HepG2 (cell line): ENCODE measurements at regions not wholly inside any gene's neighbourhood (a gene's known extent, or its start where the extent isn't known, plus 50 kb on each side); places are given as distances from the start of the nearest gene placed in this dataset.

Experiments used
- ATM ChIP-seq: fragments of 450-650 bp; IDR thresholded peaks from 2 replicates; pipeline ENCODE4 v1.7.1; 2017; ENCODE audit warnings: mild to moderate bottlenecking, borderline replicate concordance
- TF ChIP-seq, protein P1 (sequence below), 2 experiments: sonication (generic) in 1 of 2; formaldehyde crosslinking in 1 of 2; IDR thresholded peaks; 2 replicates each; pipeline versions ENCODE4 v1.5.1 to v1.6.1; 2011 to 2020; ENCODE audit warnings: borderline replicate concordance in 1 of 2, low read depth in 1 of 2, low read length in 1 of 2, mild to moderate bottlenecking in 1 of 2, missing genetic modification reagents in 1 of 2, moderate library complexity in 1 of 2
- TF ChIP-seq, protein P2 (sequence below): sonication (generic); formaldehyde crosslinking; IDR thresholded peaks from 2 replicates; pipeline ENCODE4 v1.5.0; 2020; ENCODE audit warnings: missing genetic modification reagents
- TF ChIP-seq, protein P3 (sequence below): IDR thresholded peaks from 2 replicates; pipeline ENCODE4 v1.6.1; 2016; ENCODE audit warnings: low read depth, missing genetic modification reagents, missing compliant biosample characterization

DNA sequence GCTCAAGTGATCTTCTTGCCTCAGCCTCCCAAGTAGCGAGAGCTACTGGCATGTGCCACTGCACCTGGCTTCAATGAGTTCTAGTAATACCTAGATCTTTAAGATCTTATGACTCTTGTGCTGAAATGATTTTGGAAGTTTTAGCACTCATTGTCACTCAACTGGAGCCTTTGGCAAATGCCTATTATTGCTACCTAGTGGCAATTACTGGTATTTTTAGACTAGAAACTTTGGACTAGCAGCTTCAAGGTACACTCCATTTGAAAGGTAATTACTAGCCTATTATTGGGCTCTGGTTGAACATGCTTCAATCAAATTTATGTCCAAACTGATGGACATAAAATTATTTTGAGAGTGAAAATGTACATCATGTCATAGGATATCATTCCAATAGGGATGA, 80.7 kb upstream of the MUCL1 start (continued):
- TF ChIP-seq, protein P1, sequence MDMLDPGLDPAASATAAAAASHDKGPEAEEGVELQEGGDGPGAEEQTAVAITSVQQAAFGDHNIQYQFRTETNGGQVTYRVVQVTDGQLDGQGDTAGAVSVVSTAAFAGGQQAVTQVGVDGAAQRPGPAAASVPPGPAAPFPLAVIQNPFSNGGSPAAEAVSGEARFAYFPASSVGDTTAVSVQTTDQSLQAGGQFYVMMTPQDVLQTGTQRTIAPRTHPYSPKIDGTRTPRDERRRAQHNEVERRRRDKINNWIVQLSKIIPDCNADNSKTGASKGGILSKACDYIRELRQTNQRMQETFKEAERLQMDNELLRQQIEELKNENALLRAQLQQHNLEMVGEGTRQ (IDR thresholded peaks at IDR 0.05; ENCODE audit: low read depth, low read length) = no peak
- TF ChIP-seq, protein P1 (CRISPR knock-in tag; IDR thresholded peaks at IDR 0.05; ENCODE audit: borderline replicate concordance) = no peak
- TF ChIP-seq, protein P2, sequence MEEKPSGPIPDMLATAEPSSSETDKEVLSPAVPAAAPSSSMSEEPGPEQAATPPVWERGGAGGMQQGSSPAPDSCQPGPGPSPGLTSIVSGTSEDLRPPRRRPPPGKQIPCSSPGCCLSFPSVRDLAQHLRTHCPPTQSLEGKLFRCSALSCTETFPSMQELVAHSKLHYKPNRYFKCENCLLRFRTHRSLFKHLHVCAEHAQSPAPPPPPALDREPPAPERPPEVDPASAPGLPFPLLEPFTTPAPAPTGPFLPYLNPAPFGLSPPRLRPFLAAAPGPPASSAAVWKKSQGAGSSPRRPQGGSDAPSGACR = no peak
- no peak for TF ChIP-seq ATM
- TF ChIP-seq, protein P3, sequence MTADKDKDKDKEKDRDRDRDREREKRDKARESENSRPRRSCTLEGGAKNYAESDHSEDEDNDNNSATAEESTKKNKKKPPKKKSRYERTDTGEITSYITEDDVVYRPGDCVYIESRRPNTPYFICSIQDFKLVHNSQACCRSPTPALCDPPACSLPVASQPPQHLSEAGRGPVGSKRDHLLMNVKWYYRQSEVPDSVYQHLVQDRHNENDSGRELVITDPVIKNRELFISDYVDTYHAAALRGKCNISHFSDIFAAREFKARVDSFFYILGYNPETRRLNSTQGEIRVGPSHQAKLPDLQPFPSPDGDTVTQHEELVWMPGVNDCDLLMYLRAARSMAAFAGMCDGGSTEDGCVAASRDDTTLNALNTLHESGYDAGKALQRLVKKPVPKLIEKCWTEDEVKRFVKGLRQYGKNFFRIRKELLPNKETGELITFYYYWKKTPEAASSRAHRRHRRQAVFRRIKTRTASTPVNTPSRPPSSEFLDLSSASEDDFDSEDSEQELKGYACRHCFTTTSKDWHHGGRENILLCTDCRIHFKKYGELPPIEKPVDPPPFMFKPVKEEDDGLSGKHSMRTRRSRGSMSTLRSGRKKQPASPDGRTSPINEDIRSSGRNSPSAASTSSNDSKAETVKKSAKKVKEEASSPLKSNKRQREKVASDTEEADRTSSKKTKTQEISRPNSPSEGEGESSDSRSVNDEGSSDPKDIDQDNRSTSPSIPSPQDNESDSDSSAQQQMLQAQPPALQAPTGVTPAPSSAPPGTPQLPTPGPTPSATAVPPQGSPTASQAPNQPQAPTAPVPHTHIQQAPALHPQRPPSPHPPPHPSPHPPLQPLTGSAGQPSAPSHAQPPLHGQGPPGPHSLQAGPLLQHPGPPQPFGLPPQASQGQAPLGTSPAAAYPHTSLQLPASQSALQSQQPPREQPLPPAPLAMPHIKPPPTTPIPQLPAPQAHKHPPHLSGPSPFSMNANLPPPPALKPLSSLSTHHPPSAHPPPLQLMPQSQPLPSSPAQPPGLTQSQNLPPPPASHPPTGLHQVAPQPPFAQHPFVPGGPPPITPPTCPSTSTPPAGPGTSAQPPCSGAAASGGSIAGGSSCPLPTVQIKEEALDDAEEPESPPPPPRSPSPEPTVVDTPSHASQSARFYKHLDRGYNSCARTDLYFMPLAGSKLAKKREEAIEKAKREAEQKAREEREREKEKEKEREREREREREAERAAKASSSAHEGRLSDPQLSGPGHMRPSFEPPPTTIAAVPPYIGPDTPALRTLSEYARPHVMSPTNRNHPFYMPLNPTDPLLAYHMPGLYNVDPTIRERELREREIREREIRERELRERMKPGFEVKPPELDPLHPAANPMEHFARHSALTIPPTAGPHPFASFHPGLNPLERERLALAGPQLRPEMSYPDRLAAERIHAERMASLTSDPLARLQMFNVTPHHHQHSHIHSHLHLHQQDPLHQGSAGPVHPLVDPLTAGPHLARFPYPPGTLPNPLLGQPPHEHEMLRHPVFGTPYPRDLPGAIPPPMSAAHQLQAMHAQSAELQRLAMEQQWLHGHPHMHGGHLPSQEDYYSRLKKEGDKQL = no peak
